ENCODE measurements at regions not wholly inside any gene's neighbourhood (a gene's known extent, or its start where the extent isn't known, plus 50 kb on each side); places are given as distances from the start of the nearest gene placed in this dataset.

DNA sequence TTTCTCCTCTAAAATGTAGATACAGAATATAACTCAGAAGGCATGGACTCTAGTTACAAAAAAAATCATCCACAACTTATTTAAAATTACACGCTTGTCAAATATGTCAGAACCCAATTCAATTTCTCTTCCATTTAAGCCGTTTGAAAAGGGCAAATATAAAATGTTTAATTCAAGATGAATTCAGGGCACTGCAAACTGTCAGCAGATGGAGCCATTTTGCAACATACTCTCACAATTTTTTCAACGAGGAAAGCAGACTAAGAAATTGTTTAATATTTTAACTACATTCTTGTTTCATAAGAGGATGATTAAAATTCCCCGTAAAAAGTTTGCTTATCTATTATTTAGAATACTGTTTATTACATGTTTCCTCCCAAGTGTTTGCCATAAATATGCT lies 321.3 kb upstream of the CPXCR1 start:
- TF ChIP-seq, protein P1, sequence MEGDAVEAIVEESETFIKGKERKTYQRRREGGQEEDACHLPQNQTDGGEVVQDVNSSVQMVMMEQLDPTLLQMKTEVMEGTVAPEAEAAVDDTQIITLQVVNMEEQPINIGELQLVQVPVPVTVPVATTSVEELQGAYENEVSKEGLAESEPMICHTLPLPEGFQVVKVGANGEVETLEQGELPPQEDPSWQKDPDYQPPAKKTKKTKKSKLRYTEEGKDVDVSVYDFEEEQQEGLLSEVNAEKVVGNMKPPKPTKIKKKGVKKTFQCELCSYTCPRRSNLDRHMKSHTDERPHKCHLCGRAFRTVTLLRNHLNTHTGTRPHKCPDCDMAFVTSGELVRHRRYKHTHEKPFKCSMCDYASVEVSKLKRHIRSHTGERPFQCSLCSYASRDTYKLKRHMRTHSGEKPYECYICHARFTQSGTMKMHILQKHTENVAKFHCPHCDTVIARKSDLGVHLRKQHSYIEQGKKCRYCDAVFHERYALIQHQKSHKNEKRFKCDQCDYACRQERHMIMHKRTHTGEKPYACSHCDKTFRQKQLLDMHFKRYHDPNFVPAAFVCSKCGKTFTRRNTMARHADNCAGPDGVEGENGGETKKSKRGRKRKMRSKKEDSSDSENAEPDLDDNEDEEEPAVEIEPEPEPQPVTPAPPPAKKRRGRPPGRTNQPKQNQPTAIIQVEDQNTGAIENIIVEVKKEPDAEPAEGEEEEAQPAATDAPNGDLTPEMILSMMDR (IDR thresholded peaks at IDR 0.05) = peak in 2 of 5 experiments; percentile 19 to 20
- no peak for TF ChIP-seq POLR2A (IDR thresholded peaks at IDR 0.05)

All from tibial nerve (tissue), 3 donors.